Nephron progenitor cell (in vitro differentiated cells): ENCODE measurements at regions not wholly inside any gene's neighbourhood (a gene's known extent, or its start where the extent isn't known, plus 50 kb on each side); places are given as distances from the start of the nearest gene placed in this dataset.
"Not testable (repeated sequence)": the region's sequence is repeated elsewhere in the genome, so short reads cannot be mapped to it uniquely, and the experiment has no call there.

Source experiments
- DNase-seq: peaks from one replicate; pipeline ENCODE4 v3.0.0; 2021
- H3K27ac Mint-ChIP-seq: 2 replicates; pipeline ENCODE4 v1.8.0; 2021; ENCODE audit warnings: mild to moderate bottlenecking, moderate library complexity, mixed read lengths
- H3K27me3 Mint-ChIP-seq: 2 replicates; pipeline ENCODE4 v1.8.0; 2021; ENCODE audit warnings: mild to moderate bottlenecking, low read depth, mixed read lengths; ENCODE audit not compliant: poor library complexity
- H3K36me3 Mint-ChIP-seq: 2 replicates; pipeline ENCODE4 v1.8.0; 2021; ENCODE audit warnings: low read depth, mixed read lengths
- H3K4me1 Mint-ChIP-seq: 2 replicates; pipeline ENCODE4 v1.8.0; 2021; ENCODE audit warnings: mixed read lengths
- H3K4me3 Mint-ChIP-seq: 2 replicates; pipeline ENCODE4 v1.8.0; 2021; ENCODE audit warnings: mild to moderate bottlenecking, moderate library complexity, mixed read lengths
- H3K9me3 Mint-ChIP-seq: 2 replicates; pipeline ENCODE4 v1.8.0; 2021; ENCODE audit warnings: mild to moderate bottlenecking, moderate library complexity, mixed read lengths
- CTCF ChIP-seq: fragments of 200-600 bp; sonication (generic); IDR thresholded peaks from 2 replicates; pipeline ENCODE4 v1.5.0; 2021; ENCODE audit warnings: antibody characterized with exemption

GRCh38 chr2:118748245-118748885, 99.1 kb downstream of the EN1 start:
- H3K27ac Mint-ChIP-seq, result no peak overlapping the region
- H3K4me3 Mint-ChIP-seq, result no peak overlapping the region
- H3K9me3 Mint-ChIP-seq, result peaks cover 31% of the 10 kb centered on the region
- peaks cover 14% of the 10 kb centered on the region for H3K36me3 Mint-ChIP-seq
- DNase-seq, result no peak
- no peak for TF ChIP-seq CTCF
- peaks cover 22% of the 10 kb centered on the region for H3K27me3 Mint-ChIP-seq
- H3K4me1 Mint-ChIP-seq, result no peaks in the 10 kb centered on the region

GRCh38 chr2:118747637-118748036, 99.8 kb downstream of the EN1 start:
- Mint-ChIP-seq H3K9me3 (peaks cover 36% of the 10 kb centered on the region), H3K4me3 (no peak overlapping the region), H3K27ac (no peak overlapping the region), H3K4me1 (no peaks in the 10 kb centered on the region), H3K27me3 (peaks cover 21% of the 10 kb centered on the region), H3K36me3 (peaks cover 14% of the 10 kb centered on the region)
- no peak for DNase-seq
- TF ChIP-seq CTCF, result no peak

- no peak for TF ChIP-seq CTCF
- peaks cover 40% of the 10 kb centered on the region for H3K9me3 Mint-ChIP-seq
- peaks cover 14% of the 10 kb centered on the region for H3K36me3 Mint-ChIP-seq
- DNase-seq, result no peak
- H3K27ac Mint-ChIP-seq, result no peak overlapping the region
- H3K27me3 Mint-ChIP-seq, result peaks cover 16% of the 10 kb centered on the region
- no peaks in the 10 kb centered on the region for H3K4me1 Mint-ChIP-seq
- no peak overlapping the region for H3K4me3 Mint-ChIP-seq
Measured at GRCh38 chr2:118747066-118747465, 100.4 kb downstream of the EN1 start.

- Mint-ChIP-seq H3K27me3 (peaks cover 16% of the 10 kb centered on the region), H3K9me3 (peaks cover 40% of the 10 kb centered on the region), H3K36me3 (peaks cover 14% of the 10 kb centered on the region)
- H3K4me1 Mint-ChIP-seq, H3K27ac Mint-ChIP-seq, H3K4me3 Mint-ChIP-seq, DNase-seq: not testable (repeated sequence)
Measured at GRCh38 chr2:118744682-118745181, 102.7 kb downstream of the EN1 start.

GRCh38 chr2:118738524-118739308, 108.7 kb downstream of the EN1 start:
- Mint-ChIP-seq H3K36me3 (peaks cover 2% of the 10 kb centered on the region), H3K4me3 (no peak overlapping the region), H3K4me1 (no peaks in the 10 kb centered on the region), H3K9me3 (peaks cover 17% of the 10 kb centered on the region), H3K27ac (no peak overlapping the region), H3K27me3 (peaks cover 6% of the 10 kb centered on the region)
- no peak for DNase-seq
- no peak for TF ChIP-seq CTCF

GRCh38 chr2:118738106-118738505, 109.3 kb downstream of the EN1 start:
- TF ChIP-seq CTCF, result no peak
- Mint-ChIP-seq H3K27ac (no peak overlapping the region), H3K4me3 (no peak overlapping the region), H3K9me3 (peaks cover 14% of the 10 kb centered on the region), H3K36me3 (no peaks in the 10 kb centered on the region), H3K27me3 (peaks cover 11% of the 10 kb centered on the region), H3K4me1 (no peaks in the 10 kb centered on the region)
- DNase-seq, result no peak
